ENCODE measurements at regions not wholly inside any gene's neighbourhood (a gene's known extent, or its start where the extent isn't known, plus 50 kb on each side); places are given as distances from the start of the nearest gene placed in this dataset.

DNA sequence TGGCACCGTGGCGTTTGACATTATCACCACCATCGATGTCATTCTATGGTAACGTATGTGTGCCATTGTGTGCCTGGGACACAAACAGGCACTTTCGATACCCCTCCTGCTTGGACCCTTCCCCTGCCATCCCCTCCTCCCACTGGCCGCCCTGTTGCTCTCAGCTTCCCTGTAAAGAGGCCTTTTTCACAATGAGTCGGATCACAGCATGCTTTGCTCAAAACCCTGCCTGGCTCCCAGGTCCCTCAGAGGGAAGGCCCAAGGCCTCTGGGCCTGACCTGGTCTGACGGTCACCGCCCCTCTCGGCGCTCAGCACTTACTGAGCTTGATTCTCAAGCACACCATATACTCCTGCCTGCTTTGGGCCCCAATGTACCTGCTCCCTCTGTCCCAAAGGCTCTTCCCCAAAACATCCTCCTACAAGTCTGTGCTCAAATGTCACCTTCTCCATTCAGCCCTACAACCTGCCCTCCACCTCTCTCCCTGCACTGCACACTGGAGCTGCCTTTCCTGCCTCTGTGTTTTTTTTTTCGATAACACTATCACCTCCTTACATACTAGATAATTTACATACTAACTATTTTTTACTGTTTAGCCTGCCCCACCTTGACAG is 303.8 kb downstream of the SOX9 start:
- TF ChIP-seq, protein P1, sequence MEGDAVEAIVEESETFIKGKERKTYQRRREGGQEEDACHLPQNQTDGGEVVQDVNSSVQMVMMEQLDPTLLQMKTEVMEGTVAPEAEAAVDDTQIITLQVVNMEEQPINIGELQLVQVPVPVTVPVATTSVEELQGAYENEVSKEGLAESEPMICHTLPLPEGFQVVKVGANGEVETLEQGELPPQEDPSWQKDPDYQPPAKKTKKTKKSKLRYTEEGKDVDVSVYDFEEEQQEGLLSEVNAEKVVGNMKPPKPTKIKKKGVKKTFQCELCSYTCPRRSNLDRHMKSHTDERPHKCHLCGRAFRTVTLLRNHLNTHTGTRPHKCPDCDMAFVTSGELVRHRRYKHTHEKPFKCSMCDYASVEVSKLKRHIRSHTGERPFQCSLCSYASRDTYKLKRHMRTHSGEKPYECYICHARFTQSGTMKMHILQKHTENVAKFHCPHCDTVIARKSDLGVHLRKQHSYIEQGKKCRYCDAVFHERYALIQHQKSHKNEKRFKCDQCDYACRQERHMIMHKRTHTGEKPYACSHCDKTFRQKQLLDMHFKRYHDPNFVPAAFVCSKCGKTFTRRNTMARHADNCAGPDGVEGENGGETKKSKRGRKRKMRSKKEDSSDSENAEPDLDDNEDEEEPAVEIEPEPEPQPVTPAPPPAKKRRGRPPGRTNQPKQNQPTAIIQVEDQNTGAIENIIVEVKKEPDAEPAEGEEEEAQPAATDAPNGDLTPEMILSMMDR (conservative IDR thresholded peaks at IDR 0.05; ENCODE audit: low read depth in 2 of 2) = no peak
- TF ChIP-seq EZH2 (IDR thresholded peaks at IDR 0.05; ENCODE audit: low read depth, unreplicated experiment) (no peak), CREB1 (CRISPR knock-in tag; IDR thresholded peaks at IDR 0.05; ENCODE audit: low read depth) (no peak)
- TF ChIP-seq, protein P2, sequence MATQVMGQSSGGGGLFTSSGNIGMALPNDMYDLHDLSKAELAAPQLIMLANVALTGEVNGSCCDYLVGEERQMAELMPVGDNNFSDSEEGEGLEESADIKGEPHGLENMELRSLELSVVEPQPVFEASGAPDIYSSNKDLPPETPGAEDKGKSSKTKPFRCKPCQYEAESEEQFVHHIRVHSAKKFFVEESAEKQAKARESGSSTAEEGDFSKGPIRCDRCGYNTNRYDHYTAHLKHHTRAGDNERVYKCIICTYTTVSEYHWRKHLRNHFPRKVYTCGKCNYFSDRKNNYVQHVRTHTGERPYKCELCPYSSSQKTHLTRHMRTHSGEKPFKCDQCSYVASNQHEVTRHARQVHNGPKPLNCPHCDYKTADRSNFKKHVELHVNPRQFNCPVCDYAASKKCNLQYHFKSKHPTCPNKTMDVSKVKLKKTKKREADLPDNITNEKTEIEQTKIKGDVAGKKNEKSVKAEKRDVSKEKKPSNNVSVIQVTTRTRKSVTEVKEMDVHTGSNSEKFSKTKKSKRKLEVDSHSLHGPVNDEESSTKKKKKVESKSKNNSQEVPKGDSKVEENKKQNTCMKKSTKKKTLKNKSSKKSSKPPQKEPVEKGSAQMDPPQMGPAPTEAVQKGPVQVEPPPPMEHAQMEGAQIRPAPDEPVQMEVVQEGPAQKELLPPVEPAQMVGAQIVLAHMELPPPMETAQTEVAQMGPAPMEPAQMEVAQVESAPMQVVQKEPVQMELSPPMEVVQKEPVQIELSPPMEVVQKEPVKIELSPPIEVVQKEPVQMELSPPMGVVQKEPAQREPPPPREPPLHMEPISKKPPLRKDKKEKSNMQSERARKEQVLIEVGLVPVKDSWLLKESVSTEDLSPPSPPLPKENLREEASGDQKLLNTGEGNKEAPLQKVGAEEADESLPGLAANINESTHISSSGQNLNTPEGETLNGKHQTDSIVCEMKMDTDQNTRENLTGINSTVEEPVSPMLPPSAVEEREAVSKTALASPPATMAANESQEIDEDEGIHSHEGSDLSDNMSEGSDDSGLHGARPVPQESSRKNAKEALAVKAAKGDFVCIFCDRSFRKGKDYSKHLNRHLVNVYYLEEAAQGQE (IDR thresholded peaks at IDR 0.05; ENCODE audit: unreplicated experiment) = no peak

All from GM23338 (cell line).